Fibroblast of lung (primary cell): ENCODE measurements at regions not wholly inside any gene's neighbourhood (a gene's known extent, or its start where the extent isn't known, plus 50 kb on each side); places are given as distances from the start of the nearest gene placed in this dataset.

Source experiments
- DNase-seq, 2 donors: peaks; one replicate each; pipeline versions ENCODE4 v3.0.0 to v3.0.0-alpha.2; 2010; ENCODE audit warnings: low read depth in 2 of 2
- H2AFZ ChIP-seq: 2 replicates; pipeline ENCODE4 v1.5.1; 2012; ENCODE audit warnings: low read length, control low read depth, inconsistent platforms
- H3K27ac ChIP-seq: 2 replicates; pipeline ENCODE4 v1.5.1; 2011; ENCODE audit warnings: low read length, control low read depth; ENCODE audit not compliant: insufficient read depth
- H3K27me3 ChIP-seq: 2 replicates; pipeline ENCODE4 v1.5.1; 2011; ENCODE audit warnings: mild to moderate bottlenecking, low read length; ENCODE audit not compliant: control insufficient read depth, insufficient read depth
- H3K36me3 ChIP-seq: 2 replicates; pipeline ENCODE4 v1.5.1; 2011; ENCODE audit warnings: low read length; ENCODE audit not compliant: control insufficient read depth, insufficient read depth
- H3K4me1 ChIP-seq: 2 replicates; pipeline ENCODE4 v1.5.1; 2011; ENCODE audit warnings: low read length; ENCODE audit not compliant: control insufficient read depth, insufficient read depth; ENCODE audit errors: extremely low read depth
- H3K4me2 ChIP-seq: 2 replicates; pipeline ENCODE4 v1.5.1; 2011; ENCODE audit warnings: low read length, control low read depth; ENCODE audit not compliant: insufficient read depth; ENCODE audit errors: extremely low read depth
- H3K4me3 ChIP-seq, 4 experiments: fragments of 200-600 bp in 1 of 4; sonication (generic) in 1 of 4; replicated peaks in 1 of 4; 2 replicates each; pipeline ENCODE4 v1.5.1; 2011 to 2016; ENCODE audit warnings: low read length in 4 of 4, low read depth in 3 of 4, mild to moderate bottlenecking in 3 of 4, control low read depth in 2 of 4, inconsistent platforms in 1 of 4, mixed read lengths in 1 of 4; ENCODE audit not compliant: insufficient read depth in 1 of 4; ENCODE audit errors: control extremely low read depth in 1 of 4
- H3K79me2 ChIP-seq: 2 replicates; pipeline ENCODE4 v1.5.1; 2012; ENCODE audit warnings: mild to moderate bottlenecking, low read length, inconsistent platforms; ENCODE audit not compliant: control insufficient read depth, insufficient read depth
- H3K9ac ChIP-seq: 2 replicates; pipeline ENCODE4 v1.5.1; 2011; ENCODE audit warnings: mild to moderate bottlenecking, low read length, control low read depth; ENCODE audit not compliant: insufficient read depth
- H3K9me3 ChIP-seq: 2 replicates; pipeline ENCODE4 v1.5.1; 2012; ENCODE audit warnings: low read depth, low read length; ENCODE audit not compliant: control insufficient read depth, insufficient read depth
- H4K20me1 ChIP-seq: 2 replicates; pipeline ENCODE4 v1.5.1; 2011; ENCODE audit warnings: low read length; ENCODE audit not compliant: control insufficient read depth, insufficient read depth; ENCODE audit errors: extremely low read depth
- CTCF ChIP-seq, 2 donors: IDR thresholded peaks in 1 of 2; conservative IDR thresholded peaks in 1 of 2; 1 replicate in 1 of 2; 2 replicates in 1 of 2; pipeline ENCODE4 v1.5.1; 2011 to 2012; ENCODE audit warnings: low read length in 2 of 2, control low read depth in 1 of 2, inconsistent platforms in 1 of 2, low read depth in 1 of 2, mild to moderate bottlenecking in 1 of 2
- EZH2 ChIP-seq: IDR thresholded peaks from 2 replicates; pipeline ENCODE4 v1.5.1; 2012; ENCODE audit warnings: low read length, control low read depth, mild to moderate bottlenecking; ENCODE audit errors: missing control alignments

- no peak overlapping the region for H3K27ac ChIP-seq
- DNase-seq: no peak
- no peaks in the 10 kb centered on the region for H3K9me3 ChIP-seq
- H4K20me1 ChIP-seq: no peaks in the 10 kb centered on the region
- H3K4me3 ChIP-seq: no peak overlapping the region
- no peaks in the 10 kb centered on the region for H3K79me2 ChIP-seq
- H3K36me3 ChIP-seq: no peaks in the 10 kb centered on the region
- H3K4me2 ChIP-seq: no peak overlapping the region
- no peak overlapping the region for H2AFZ ChIP-seq
- TF ChIP-seq EZH2 (no peak), CTCF (conservative IDR thresholded peaks at IDR 0.05 in 1 of 2, IDR thresholded peaks at IDR 0.05 in 1 of 2; ENCODE audit: low read depth in 1 of 2, low read length in 2 of 2) (no peak)
- no peaks in the 10 kb centered on the region for H3K4me1 ChIP-seq
- no peak overlapping the region for H3K9ac ChIP-seq
- no peaks in the 10 kb centered on the region for H3K27me3 ChIP-seq
Measured at GRCh38 chr2:8537562-8538155, 144.2 kb upstream of the ID2 start.

- no peaks in the 10 kb centered on the region for H3K27me3 ChIP-seq
- H2AFZ ChIP-seq: no peak overlapping the region
- peaks cover 2% of the 10 kb centered on the region for H3K4me1 ChIP-seq
- TF ChIP-seq EZH2: no peak
- no peaks in the 10 kb centered on the region for H3K9me3 ChIP-seq
- H3K27ac ChIP-seq: no peak overlapping the region
- H4K20me1 ChIP-seq: no peaks in the 10 kb centered on the region
- no peak overlapping the region for H3K9ac ChIP-seq
- no peak for DNase-seq
- no peak overlapping the region for H3K4me2 ChIP-seq
- no peaks in the 10 kb centered on the region for H3K79me2 ChIP-seq
- H3K4me3 ChIP-seq: no peak overlapping the region
- H3K36me3 ChIP-seq: no peaks in the 10 kb centered on the region
Measured at GRCh38 chr2:8538531-8538930, 143.3 kb upstream of the ID2 start.

GRCh38 chr2:8538931-8539621, 142.8 kb upstream of the ID2 start:
- no peak overlapping the region for H3K9ac ChIP-seq
- peaks cover 5% of the 10 kb centered on the region for H3K4me1 ChIP-seq
- DNase-seq: no peak
- H3K4me2 ChIP-seq: no peak overlapping the region
- H3K27ac ChIP-seq: no peak overlapping the region
- no peaks in the 10 kb centered on the region for H3K9me3 ChIP-seq
- H3K79me2 ChIP-seq: no peaks in the 10 kb centered on the region
- H4K20me1 ChIP-seq: no peaks in the 10 kb centered on the region
- no peak overlapping the region for H3K4me3 ChIP-seq
- no peaks in the 10 kb centered on the region for H3K27me3 ChIP-seq
- no peak overlapping the region for H2AFZ ChIP-seq
- H3K36me3 ChIP-seq: no peaks in the 10 kb centered on the region
- TF ChIP-seq CTCF (conservative IDR thresholded peaks at IDR 0.05 in 1 of 2, IDR thresholded peaks at IDR 0.05 in 1 of 2; ENCODE audit: low read depth in 1 of 2, low read length in 2 of 2) (no peak), EZH2 (no peak)
